Rectal smooth muscle tissue (tissue), 1 donor: ENCODE measurements at regions not wholly inside any gene's neighbourhood (a gene's known extent, or its start where the extent isn't known, plus 50 kb on each side); places are given as distances from the start of the nearest gene placed in this dataset.

Experiments
- H3K27ac ChIP-seq: one replicate; pipeline ENCODE4 v1.7.0; 2013; ENCODE audit warnings: low read depth, low read length, inconsistent platforms
- H3K27me3 ChIP-seq: one replicate; pipeline ENCODE4 v1.7.0; 2013; ENCODE audit warnings: low read length; ENCODE audit not compliant: control insufficient read depth, insufficient read depth
- H3K36me3 ChIP-seq: one replicate; pipeline ENCODE4 v1.7.0; 2013; ENCODE audit warnings: low read length; ENCODE audit not compliant: control insufficient read depth, insufficient read depth
- H3K4me1 ChIP-seq: one replicate; pipeline ENCODE4 v1.7.0; 2013; ENCODE audit warnings: low read length; ENCODE audit not compliant: control insufficient read depth, insufficient read depth
- H3K4me3 ChIP-seq: one replicate; pipeline ENCODE4 v1.7.0; 2013; ENCODE audit warnings: low read length
- H3K9ac ChIP-seq: one replicate; pipeline ENCODE4 v1.7.0; 2013; ENCODE audit warnings: low read length

GRCh38 chr7:46881507-46882127, 700.3 kb downstream of the TNS3 start:
- no peaks in the 10 kb centered on the region for H3K36me3 ChIP-seq
- H3K27ac ChIP-seq = no peak overlapping the region
- no peak overlapping the region for H3K9ac ChIP-seq
- H3K4me1 ChIP-seq = no peaks in the 10 kb centered on the region
- H3K4me3 ChIP-seq = no peak overlapping the region
- H3K27me3 ChIP-seq = no peaks in the 10 kb centered on the region

GRCh38 chr7:46880508-46881196, 701.3 kb downstream of the TNS3 start:
- Histone ChIP-seq H3K27me3 (no peaks in the 10 kb centered on the region), H3K9ac (no peak overlapping the region), H3K36me3 (no peaks in the 10 kb centered on the region), H3K4me3 (no peak overlapping the region), H3K4me1 (no peaks in the 10 kb centered on the region), H3K27ac (no peak overlapping the region)

- Histone ChIP-seq H3K27ac (no peak overlapping the region), H3K27me3 (no peaks in the 10 kb centered on the region), H3K36me3 (no peaks in the 10 kb centered on the region), H3K4me3 (no peak overlapping the region), H3K4me1 (no peaks in the 10 kb centered on the region), H3K9ac (no peak overlapping the region)
These were observed 702.1 kb downstream of the TNS3 start for GRCh38 chr7:46879783-46880182.

GRCh38 chr7:46871516-46871915, 710.4 kb downstream of the TNS3 start:
- no peak overlapping the region for H3K4me3 ChIP-seq
- H3K9ac ChIP-seq = no peak overlapping the region
- no peaks in the 10 kb centered on the region for H3K4me1 ChIP-seq
- no peaks in the 10 kb centered on the region for H3K27me3 ChIP-seq
- H3K36me3 ChIP-seq = no peaks in the 10 kb centered on the region
- H3K27ac ChIP-seq = no peak overlapping the region

GRCh38 chr7:46864716-46865115, 717.2 kb downstream of the TNS3 start:
- H3K36me3 ChIP-seq = no peaks in the 10 kb centered on the region
- no peak overlapping the region for H3K9ac ChIP-seq
- no peaks in the 10 kb centered on the region for H3K27me3 ChIP-seq
- H3K4me1 ChIP-seq = no peaks in the 10 kb centered on the region
- H3K4me3 ChIP-seq = no peak overlapping the region
- no peak overlapping the region for H3K27ac ChIP-seq

- H3K27ac ChIP-seq = no peak overlapping the region
These were observed 721.9 kb downstream of the TNS3 start for GRCh38 chr7:46859963-46860475.

GRCh38 chr7:46855851-46856250, 726.1 kb downstream of the TNS3 start:
- H3K27me3 ChIP-seq = no peaks in the 10 kb centered on the region
- no peak overlapping the region for H3K9ac ChIP-seq
- H3K36me3 ChIP-seq = no peaks in the 10 kb centered on the region
- H3K27ac ChIP-seq = no peak overlapping the region
- no peak overlapping the region for H3K4me3 ChIP-seq
- H3K4me1 ChIP-seq = no peaks in the 10 kb centered on the region

More at GRCh38 chr7:46859963-46860475, 721.9 kb downstream of the TNS3 start:
- H3K9ac ChIP-seq = no peak overlapping the region
- no peaks in the 10 kb centered on the region for H3K36me3 ChIP-seq
- H3K27me3 ChIP-seq = no peaks in the 10 kb centered on the region
- no peak overlapping the region for H3K4me3 ChIP-seq
- no peaks in the 10 kb centered on the region for H3K4me1 ChIP-seq

GRCh38 chr7:46854958-46855473, 726.9 kb downstream of the TNS3 start:
- H3K4me1 ChIP-seq = no peaks in the 10 kb centered on the region
- H3K36me3 ChIP-seq = no peaks in the 10 kb centered on the region
- H3K4me3 ChIP-seq = no peak overlapping the region
- no peak overlapping the region for H3K9ac ChIP-seq
- no peaks in the 10 kb centered on the region for H3K27me3 ChIP-seq
- no peak overlapping the region for H3K27ac ChIP-seq

- H3K27me3 ChIP-seq = no peaks in the 10 kb centered on the region
- H3K36me3 ChIP-seq = no peaks in the 10 kb centered on the region
- no peak overlapping the region for H3K4me3 ChIP-seq
- H3K4me1 ChIP-seq = no peaks in the 10 kb centered on the region
- H3K9ac ChIP-seq = no peak overlapping the region
- no peak overlapping the region for H3K27ac ChIP-seq
These were observed 728.5 kb downstream of the TNS3 start for GRCh38 chr7:46853451-46853850.

GRCh38 chr7:46852795-46853194, 729.1 kb downstream of the TNS3 start:
- Histone ChIP-seq H3K9ac (no peak overlapping the region), H3K27me3 (no peaks in the 10 kb centered on the region), H3K36me3 (no peaks in the 10 kb centered on the region), H3K4me1 (no peaks in the 10 kb centered on the region), H3K27ac (no peak overlapping the region), H3K4me3 (no peak overlapping the region)

- H3K4me3 ChIP-seq = no peak overlapping the region
- no peaks in the 10 kb centered on the region for H3K36me3 ChIP-seq
- no peak overlapping the region for H3K9ac ChIP-seq
- no peaks in the 10 kb centered on the region for H3K27me3 ChIP-seq
- H3K4me1 ChIP-seq = no peaks in the 10 kb centered on the region
- H3K27ac ChIP-seq = no peak overlapping the region
These were observed 731.2 kb downstream of the TNS3 start for GRCh38 chr7:46850563-46851330.

- Histone ChIP-seq H3K4me3 (no peak overlapping the region), H3K9ac (no peak overlapping the region), H3K27me3 (no peaks in the 10 kb centered on the region), H3K4me1 (no peaks in the 10 kb centered on the region), H3K27ac (no peak overlapping the region), H3K36me3 (no peaks in the 10 kb centered on the region)
These were observed 733.0 kb downstream of the TNS3 start for GRCh38 chr7:46848944-46849343.
